NCI-H748 treated with DMSO at 0.1 percent for 48 hours (cell line): ENCODE measurements at regions not wholly inside any gene's neighbourhood (a gene's known extent, or its start where the extent isn't known, plus 50 kb on each side); places are given as distances from the start of the nearest gene placed in this dataset.

Experiments
- DNase-seq: peaks from one replicate; lab custom pipeline; 2025; lab: John Stamatoyannopoulos, UW

DNA sequence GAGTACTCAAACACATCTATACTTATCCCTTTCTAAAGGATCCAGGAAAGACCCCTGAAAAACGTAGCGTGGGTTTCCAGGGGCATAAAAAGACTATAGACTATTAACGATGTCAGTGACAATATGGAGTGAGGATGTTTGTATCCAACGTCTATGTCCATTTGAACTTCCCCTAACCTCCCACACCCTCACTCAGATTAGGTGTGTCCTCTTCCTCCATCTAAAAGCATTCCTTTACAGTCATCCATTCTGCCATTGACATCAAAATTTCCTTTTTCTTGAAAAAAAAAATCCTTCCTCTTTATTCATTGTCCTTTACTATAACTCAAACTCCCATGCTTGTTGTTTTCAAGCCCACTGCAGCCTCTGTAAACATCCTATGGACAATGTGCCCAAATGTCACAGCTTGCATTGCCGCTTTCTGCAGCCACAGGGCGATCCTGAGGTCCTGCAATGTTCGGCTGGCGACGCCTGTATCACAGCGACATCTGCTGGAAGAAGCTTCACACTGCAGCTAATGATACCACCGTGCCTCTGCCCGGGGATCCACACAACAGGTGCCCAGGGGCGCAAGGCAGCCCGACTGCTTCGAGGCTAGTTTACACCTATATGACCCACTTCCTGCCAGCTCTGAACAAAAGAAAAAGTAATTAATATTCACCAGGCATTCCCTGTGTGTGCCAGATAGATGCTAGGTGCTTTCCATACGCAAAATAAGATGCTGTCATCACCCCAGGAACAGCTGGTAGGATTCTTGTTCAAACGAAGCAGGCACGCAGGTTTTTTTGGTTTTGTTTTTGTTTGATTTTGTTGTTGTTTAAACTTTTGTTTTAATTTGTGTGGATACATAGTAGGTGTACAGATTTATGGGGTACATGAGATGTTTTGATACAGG lies 267.9 kb upstream of the GHITM start:
- DNase-seq = peak; percentile 33

DNA sequence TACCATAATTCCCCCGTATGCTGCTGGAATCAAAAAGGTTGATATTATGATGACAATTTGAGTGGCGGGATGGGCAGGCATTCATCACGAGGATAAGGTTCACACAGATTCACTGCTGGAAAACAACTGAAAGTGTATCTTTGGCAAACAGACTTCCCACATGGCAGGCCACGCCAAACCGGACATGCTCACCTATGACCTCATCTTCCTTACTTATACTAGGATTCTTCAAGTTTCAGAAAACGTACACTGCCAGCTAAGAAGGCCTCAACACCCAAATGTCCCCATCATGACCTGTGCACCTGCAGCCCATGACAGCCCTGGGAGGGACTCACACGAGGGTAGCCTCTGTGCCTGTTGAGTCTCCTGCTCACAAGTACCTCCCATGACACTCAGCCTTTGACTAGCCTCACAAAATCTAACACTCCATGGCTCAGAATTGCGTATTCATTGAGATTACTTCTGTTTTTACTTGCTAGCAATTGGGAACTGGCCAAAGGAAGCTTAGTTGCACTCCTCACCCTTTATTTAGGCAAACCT lies 259.0 kb upstream of the GHITM start:
- DNase-seq = no peak

GRCh38 chr10:83881661-83882060 lies 257.6 kb upstream of the GHITM start:
- DNase-seq = no peak

DNA sequence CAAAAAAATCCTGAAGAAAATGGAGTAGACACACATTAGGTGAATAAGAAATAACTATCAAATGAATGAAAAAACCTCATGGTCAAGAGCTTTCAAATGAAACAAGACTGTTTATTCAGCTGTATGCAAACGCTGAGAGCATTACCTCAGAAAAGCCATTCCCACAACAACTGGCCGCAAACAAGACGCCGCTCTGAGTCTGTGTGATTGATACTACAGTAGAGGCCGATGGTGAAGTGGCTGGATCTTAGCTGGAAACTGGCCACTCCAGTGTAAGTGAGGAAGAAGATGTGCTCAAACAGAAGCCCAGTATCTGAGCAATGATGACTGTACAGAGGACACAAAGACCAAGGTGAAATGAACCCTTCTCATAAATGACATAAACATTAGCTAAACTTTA lies 252.4 kb upstream of the GHITM start:
- DNase-seq = peak; percentile 6

DNA sequence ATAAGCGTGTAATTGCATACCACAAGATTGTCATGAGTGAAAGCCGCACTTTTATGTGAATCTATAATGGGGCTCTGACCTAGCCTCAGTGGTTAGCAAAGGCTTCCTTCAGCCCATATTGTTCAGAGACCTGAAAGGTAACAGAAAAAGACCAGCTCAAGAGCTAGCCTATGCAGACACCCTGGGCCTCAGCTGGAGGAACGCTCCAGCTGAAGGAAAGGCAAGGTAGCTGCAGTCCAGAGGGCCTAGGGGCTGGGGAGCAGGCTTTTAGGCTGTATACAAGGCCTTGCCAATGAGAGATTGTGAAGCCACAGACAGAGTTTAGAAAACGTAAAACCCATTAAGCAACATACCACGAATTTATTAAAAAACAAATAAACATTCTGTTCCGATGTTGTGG lies 246.6 kb upstream of the GHITM start:
- no peak for DNase-seq

GRCh38 chr10:83896219-83896618 lies 243.1 kb upstream of the GHITM start:
- DNase-seq = no peak

- DNase-seq = no peak
These were observed 241.7 kb upstream of the GHITM start for GRCh38 chr10:83897626-83898025.

GRCh38 chr10:83908506-83908905 lies 230.8 kb upstream of the GHITM start:
- DNase-seq = peak; percentile 48

- DNase-seq = peak; percentile 56
These were observed 230.3 kb upstream of the GHITM start for GRCh38 chr10:83909001-83909400.

DNA sequence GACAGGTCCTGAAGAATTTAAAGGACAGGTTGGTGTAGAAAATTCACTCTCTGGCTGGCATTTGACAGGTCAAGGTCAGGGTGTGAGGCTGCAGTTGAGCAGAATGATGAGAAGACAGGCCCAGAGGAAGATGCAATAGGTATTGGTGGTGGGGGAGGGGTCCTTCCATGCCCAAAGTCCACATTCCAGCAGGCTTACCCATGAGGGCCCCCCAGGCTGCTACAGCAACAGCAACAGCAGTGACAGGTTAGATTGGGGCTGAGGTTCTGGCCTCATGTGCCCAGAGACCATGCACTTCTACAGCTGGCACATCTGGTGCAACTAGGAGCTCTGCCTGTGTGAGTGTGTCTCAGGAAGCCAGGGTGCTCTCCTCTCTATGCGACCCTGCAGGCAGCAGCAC lies 223.5 kb upstream of the GHITM start:
- no peak for DNase-seq

DNA sequence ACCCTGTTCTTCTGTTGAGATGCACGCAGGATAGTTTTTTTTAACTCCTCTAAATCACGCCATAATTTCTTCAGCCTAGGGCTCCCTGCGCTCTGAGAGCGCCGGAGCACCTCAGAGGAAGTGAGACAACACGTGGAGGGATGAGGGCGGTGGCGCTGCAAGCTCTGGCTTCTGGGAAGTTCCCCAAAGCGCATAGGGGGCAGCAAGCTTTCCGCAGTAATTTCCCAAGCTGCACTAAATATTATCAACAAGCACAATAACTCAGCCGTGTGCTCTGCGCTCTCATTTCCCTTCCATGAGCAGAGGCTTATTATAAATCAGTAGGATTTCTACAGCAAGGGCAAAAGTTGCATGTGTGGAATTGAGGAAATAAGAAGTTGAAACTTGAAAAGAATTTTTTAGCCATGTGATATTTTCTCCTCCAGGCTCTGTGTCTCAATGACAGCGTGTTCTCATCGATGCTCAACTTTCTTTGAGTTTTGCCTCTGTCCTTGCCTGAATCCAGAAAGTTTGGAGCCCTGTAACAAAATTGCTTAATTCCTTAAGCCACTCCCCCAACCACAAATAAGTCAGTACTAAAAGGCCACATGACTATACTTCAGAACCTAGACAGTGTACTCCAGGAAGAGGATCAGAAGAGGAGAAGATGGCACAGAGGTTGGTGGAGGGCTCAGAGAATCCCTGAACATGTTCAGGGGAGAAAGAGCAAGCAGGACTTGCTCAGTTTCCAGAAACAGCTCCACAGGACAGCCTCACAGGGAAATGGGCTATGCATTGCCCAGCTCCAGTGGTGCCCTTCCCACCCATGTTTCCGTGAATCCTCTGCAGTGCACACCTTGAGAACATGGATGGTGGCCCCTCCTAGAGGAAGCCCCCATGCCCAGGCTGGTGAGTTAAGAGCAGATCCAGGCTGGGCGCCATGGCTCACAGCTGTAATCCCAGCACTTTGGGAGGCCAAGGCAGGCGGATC lies 221.5 kb upstream of the GHITM start:
- no peak for DNase-seq

DNA sequence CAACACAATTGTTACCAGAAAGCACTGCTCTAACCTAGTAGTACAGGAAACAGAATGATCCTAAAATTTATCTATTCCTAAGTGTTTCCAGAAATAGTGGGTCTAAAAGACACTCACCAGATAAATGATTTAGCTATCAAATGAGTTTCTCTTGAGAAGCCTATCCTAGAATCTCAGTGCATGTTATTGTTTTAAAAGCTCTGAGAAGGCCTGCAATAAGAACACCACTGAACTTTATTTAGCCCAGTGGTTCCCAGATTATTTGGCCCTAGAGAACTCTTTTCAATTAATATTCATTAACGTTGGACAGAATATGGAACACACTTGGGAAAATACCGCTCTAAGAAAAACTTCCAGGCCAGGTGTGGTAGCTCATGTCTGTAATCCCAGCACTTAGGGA lies 220.1 kb upstream of the GHITM start:
- no peak for DNase-seq

DNA sequence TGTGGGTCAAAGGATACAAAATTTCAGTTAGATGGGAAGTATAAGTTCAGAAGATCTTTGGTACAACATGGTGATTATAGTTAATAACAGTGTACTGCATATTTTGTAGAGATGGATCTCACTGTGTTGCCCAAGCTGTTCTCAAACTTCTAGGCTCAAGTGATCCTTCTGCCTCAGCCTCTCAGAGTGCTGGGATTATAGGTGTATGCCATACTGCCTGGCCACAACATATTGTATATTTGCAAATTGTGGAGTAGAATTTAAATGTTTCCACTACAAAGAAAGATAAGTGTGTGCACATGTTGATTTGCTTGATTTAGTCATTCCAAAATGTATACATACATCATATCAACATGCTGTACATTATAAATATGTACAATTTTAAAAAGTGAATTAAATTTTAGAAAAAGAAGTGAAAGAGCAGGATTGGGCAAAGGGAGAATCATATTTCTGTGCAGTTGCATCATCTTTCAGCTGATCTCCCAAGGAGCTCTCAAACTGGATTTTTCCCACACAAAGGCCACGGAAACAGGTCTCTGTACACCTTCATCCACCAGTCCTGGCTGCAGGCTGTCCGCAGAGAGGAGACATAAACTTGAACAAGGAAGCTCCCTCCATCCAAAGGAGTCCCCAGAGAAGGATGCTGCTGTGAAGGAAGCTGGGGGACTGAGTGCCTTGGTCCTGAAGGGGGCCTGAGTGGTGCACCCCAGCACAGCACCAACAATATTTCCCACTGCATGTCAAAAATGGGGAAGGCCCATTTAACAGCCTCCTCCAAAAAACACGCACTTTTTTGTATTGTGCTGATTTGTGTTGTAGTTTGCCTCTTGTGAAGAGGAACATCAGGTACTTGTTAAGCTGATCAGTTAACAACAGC lies 217.1 kb upstream of the GHITM start:
- no peak for DNase-seq

DNA sequence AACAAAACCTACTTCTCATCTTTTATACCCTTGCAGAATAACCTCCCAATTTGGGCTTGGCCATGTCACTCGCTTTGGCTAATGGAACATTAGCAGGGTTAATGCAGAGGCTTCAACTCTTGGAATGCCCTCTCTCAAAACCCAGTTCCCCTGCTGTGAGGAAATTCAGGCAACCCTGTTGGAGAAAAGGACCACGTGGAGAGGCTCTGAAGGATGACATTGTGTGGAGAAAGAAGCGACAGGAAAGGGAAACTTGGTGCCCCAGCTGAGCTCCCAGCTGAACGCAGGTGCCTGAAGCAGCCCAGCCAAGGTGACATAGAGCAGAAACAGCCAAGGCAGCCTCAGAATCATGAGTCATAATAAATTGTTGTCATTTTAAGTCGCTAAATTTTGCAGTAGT lies 214.2 kb upstream of the GHITM start:
- no peak for DNase-seq

DNA sequence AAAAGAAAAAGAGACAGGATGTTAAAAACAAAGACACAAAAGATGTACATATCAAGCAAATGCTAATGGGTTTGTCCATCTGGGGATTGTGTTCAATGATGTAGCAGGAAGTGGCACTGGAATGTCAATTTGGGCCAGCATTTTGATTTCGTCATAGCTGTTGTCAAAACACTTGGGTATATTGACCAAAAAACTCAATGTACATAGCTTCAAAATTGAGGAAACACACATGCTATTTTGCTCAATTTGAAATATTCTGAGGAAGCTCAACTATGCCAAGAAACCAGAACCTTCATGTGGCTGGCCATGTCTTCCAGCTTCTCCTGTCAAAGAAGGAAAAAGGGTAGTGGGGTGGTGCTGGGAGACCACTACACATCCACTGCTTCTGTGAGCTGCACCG lies 212.7 kb upstream of the GHITM start:
- DNase-seq = no peak

DNA sequence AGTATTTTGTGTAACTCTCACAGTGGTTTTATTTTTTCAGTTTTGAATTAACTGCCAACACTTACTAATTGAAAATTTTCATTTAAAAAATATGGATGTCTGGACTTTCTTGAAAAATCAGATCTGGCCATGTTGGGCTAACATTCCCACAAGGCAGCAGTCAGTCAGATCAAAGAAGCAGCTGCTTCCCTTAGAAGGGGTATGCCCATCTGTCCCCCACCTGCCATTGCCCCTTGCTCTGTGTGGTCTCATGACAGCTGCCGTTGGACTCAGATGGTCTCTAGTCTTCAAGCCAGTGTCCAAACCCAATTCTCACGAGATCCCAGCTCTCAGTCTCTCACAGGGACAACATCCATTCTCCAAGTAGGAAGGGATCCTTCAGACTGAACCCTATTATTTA lies 212.1 kb upstream of the GHITM start:
- DNase-seq = no peak

- DNase-seq = no peak
These were observed 209.9 kb upstream of the GHITM start for GRCh38 chr10:83929399-83929798.

DNA sequence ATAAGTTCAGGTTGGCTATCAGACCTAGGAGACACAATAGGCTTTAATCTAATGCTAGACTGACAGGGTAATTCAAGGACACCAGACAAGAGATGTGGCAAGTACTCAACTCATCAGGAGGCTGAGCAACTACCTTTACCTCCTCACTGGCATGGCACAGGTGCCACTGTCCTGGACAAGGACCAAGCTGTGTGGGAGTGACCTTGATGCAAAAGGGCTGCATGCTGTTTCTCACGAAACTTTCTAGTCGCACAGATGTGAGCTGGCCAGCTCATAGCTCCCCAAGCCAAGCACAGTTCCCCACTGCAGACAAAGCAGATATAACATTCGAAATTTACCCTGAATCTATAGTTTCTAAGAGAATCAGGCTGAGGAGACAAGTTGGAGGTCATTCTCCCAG lies 207.6 kb upstream of the GHITM start:
- DNase-seq = no peak

- no peak for DNase-seq
These were observed 207.1 kb upstream of the GHITM start for GRCh38 chr10:83932245-83932644.

- DNase-seq = no peak
These were observed 205.2 kb upstream of the GHITM start for GRCh38 chr10:83934062-83934461.

- no peak for DNase-seq
These were observed 204.5 kb upstream of the GHITM start for GRCh38 chr10:83934641-83935338.
